NCI-H146 treated with DMSO at 0.1 percent for 48 hours (cell line): ENCODE measurements at regions not wholly inside any gene's neighbourhood (a gene's known extent, or its start where the extent isn't known, plus 50 kb on each side); places are given as distances from the start of the nearest gene placed in this dataset.

Experiments used
- DNase-seq: peaks from one replicate; lab custom pipeline; 2025; ENCODE audit not compliant: unreplicated experiment; lab: John Stamatoyannopoulos, UW

DNA sequence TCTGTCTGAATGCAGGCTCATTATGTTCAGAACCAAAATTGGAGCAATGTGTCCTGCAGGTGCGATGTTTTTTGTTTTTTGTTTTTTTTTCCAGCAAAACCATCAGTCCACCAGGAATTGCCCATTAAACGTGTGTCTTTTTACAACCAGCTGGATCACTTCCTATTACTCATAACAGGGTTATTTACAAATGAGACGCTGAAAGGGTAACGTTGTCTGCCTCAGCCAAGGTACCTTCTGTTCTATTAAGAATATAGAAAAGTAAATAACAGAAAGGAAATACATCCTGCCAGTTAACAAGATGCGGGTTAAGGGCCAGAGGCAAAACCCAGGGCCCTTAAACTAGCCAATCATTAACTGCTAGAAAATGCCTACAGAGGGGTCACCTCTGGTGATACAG lies 590.4 kb downstream of the TBC1D4 start:
- no peak for DNase-seq

DNA sequence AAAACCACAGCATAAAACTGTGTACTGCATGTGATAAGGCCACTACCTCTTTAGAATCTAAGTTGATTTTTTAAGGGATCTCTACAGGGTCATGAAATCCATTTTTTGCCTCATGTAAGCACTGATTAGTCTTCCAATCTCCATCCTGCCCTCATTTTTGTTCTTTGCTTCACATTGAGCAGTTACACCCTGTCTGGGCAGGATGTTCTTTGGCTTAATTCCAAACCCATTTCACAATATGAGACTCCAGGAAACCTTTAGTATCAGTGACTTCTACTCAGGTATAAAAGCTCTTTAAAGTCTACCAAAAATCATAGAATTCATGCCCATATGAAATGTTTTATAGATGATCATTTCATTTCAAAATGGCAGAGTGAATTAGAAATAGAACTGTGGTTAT lies 592.6 kb downstream of the TBC1D4 start:
- no peak for DNase-seq

DNA sequence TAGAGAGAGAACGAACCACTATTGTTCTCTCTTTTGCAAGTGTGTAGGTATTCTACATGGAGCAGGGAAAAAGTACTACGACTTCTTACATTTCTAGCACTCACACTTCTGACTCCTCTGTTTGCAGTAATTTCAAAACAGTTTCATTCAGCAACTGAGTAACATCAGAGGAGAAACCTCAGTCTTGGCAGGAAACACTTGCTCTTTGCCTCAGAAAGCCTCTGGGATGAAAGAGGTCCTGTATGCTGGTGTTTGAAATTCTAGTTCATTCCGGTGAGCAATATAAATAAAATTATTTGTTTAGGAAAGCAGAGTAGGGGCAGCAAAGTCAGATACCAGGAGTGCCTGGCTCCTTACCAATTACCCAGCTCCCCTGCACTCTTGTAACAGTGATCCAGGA lies 595.5 kb downstream of the TBC1D4 start:
- DNase-seq, result no peak

DNA sequence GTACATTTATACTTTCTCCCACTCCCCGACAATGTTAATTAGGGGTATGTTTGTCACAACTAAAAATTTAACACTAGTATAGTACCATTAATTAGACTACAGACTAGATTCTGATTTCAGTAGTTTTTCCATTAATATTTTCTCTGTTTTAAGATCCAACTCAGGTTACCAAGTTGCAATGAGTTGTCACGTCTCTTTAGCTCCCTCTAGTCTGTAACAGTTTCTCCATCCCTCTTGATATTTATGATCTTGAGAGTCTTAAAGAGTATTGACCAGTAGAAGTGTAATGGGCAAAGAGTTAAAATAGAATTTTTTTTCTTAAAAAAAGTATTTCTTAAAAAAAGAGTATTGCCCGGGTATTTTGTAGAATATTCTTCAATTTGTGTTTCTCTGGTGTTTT lies 598.1 kb downstream of the TBC1D4 start:
- no peak for DNase-seq

DNA sequence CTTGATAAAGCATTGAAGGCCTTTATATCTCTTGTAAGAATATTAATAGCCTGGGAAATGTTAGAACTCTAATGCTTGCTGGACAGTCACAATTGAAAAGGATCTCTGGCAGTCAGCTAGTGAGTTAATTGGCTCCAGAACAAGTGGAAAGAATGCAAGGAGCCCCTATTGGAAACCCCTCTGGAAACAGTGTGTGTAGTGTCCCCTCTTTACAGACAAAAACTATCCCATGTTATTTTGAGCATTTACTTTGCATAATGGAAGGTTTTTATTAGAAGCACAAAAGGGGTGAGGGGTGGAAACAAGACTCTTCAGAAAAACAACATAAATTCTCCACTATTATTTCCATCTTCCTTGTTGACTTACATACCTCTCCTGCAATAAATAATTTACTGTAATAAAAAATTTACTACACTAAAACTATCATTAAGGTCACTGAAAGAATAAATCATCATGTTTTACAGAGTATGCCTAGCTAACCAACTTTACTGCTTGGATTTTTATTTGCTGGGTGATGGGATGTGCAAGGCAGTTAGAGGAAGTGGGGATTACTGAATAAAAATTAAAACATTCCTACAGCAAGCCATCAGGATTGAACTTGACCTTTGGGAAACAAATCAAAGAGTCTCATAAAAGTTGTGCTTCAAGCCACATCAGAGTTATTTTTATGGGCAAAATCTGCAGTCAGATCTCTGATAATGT lies 610.4 kb downstream of the TBC1D4 start:
- no peak for DNase-seq

DNA sequence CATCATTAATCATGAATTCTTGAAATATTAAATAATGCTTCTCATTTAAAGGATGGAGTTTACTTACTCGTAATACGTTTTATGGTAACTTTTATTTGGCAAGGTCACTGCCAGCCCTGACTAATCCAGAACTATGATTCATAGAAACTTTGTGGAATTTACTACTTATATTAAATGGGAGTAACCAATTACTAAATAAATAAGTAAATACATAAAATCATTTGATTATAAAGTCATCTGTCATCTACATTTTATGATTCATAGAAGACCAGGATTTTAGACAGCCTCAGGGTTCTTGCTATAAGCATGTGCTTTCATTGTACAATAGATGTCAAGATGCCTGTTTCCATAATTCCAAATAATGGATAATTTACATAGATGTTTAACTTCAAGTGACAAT lies 611.1 kb downstream of the TBC1D4 start:
- no peak for DNase-seq

DNA sequence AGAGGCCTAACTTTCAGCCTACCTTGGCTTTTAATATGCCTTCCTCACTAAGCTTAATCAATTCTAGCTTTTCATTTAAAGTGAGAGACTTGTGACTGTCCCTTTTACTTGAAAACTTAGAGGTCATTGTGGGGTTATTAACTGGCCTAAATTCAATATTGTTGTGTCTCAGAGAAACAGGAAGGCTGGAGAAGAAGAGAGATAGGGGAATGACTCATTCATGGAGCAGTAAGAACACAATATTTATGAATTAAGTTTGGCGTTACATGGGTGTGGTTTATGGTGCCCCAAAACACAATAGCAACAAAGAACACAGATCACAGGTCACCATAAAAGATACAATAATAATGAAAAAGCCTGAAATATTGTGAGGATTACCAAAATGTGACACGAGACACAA lies 612.1 kb downstream of the TBC1D4 start:
- no peak for DNase-seq

DNA sequence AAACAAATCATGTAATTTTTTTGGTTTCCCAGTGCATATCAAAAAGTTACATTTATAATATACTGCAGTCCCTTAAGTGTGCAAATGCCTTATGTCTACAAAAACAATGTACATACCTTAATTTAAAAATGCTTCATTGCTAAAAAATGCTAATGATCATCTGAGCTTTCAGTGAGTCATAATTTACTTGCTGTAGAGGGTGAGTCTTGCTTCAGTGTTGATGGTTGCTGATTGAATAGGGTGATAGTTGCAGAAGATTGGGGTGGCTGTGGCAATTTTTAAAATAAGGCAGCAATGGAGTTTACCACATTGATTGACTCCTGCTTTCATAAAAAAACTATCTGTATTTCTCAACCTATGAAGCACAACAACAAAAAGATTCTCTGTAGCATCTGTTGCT lies 613.9 kb downstream of the TBC1D4 start:
- DNase-seq, result no peak

DNA sequence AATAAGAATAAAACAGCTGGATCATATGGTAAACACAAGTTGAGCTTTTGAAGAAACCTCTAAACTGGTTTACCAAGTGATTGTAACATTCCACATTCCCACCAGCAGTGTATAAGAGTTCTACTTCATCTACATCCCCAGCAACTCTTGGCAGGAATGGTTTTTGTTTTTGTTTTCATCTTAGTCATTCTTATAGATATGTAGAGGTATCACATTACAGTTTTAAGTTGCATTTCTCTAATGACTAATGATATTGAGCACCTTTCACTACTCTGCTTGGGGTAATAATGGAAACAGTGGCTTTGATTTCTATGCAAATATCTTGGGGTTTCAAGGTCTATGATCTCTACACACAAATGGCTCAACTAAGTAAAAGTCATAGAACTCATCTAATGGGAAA lies 614.5 kb downstream of the TBC1D4 start:
- DNase-seq, result no peak

DNA sequence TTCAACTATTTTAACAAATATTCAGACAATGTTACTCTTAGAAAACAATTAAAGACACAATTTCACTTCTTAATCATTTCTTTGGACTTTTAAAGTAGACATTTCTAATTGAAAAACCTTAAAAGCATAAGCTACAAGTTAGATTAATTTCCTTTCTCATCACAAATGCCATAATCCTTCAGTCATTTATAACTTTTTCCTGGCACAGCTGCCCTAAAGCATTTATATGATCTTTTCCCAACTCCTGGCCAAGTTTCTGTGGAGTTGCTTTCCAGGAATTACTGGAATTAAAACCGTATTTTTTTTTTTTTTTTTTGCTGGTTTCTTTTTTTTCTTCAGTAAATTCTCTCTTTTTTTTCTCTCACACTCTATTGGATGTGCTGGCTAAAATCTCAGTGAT lies 615.9 kb downstream of the TBC1D4 start:
- no peak for DNase-seq

DNA sequence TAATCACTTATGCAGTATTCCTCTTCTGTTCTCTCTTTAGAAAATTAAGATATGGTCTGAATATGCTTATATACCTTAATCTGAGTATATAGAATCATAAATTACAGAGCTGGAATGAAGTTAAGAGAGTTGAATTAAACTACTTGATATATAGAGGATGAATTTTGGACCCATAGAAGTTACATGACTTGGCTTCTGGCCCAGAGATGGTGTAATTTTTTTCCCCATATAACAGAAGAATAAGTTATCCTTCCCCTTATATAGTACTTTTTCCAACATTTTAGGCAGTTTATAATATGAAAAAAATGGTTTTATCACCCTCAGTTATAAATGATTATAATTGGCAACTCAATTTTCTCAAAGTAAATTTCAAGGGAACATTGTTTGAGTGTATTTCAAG lies 616.3 kb downstream of the TBC1D4 start:
- no peak for DNase-seq

DNA sequence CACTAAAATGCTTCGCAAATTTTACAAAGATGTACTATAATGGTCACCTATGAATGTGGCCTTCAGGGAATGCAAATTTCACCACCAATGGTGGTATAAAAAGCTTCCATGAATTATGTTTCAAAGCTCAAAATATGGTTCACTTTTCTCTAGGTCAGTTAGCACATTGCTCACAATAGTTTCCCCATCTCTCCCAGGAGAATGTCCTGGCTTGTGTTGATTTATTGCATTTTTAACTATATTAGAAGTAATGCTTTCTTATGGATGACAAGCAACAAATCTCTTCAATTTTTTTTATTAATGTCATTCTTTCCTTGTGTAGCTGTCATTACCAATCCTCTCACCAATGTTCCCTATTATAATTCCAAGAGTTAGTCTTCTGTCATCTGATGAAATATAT lies 621.2 kb downstream of the TBC1D4 start:
- no peak for DNase-seq

DNA sequence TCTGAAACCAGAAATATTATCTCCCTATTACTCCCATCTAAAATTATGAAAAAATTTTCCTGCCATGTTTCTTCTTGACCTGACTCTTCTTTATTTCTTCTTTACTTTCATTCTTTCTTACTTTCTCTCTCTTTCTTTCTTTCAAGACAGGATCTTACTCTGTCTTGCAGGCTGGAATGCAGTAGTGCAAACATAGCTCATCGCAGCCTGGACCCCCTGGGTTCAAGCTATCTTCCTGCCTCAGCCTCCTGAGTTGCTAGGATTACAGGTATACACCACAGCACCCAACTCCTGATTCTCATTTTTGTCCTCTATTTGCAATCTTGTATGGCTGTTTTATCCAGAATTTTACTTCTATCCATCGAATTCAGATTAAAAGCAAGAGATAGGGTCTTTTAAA lies 631.1 kb downstream of the TBC1D4 start:
- DNase-seq, result no peak

DNA sequence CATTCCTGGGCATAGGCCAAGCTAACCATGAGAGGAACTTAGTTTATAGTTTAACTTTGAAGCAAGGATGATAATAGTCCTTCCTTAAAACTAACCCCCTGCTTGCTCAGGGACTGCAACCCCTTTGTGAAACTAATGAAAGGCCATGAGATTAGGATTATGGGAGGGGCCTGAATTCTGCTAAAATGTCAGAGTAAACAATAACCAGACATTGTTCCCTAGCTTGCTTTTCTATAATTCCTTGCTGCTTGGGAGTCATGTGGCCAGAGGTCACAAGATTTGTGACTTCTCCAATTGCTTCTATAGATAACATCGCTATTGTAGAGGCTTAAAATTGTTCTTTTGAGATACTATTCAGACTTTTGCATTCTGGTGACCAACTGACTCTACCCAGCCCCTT lies 634.0 kb downstream of the TBC1D4 start:
- no peak for DNase-seq

DNA sequence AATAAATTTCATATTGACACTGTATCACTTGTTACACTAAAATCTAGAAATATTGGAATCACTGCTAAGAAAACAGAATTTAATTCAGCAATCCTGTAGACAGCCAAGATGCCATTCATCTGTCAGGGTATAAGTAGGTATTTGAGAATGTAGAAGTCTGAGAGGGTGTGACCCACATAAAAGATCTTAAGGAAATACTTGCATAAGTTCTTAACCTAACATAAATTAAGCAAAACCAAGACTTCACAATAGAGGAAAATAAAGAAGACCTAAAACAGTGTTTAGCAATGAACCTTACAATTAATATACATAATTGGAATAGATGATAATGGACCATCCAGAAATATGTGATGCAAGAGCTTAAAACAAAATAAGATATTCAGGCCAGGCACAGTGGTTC lies 636.2 kb downstream of the TBC1D4 start:
- DNase-seq, result no peak

DNA sequence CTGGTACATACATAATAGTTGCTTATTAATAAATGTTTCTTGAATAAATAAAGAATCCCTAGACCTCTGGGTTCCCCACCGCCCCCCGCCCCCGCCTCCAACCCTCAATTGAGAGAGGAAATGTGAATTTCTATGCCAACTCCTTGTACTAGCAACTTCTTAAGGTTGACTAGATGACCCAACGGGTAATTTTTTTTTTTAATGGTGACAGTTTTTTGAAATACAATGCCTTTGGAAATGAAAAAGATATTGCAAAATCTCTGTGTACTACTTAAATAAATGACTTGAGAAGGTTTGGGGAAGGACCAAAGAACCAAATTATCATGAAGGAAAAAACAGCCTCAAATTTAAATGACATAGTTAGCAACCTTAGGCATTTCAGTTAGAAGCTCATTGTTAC lies 640.3 kb downstream of the TBC1D4 start:
- DNase-seq, result no peak

DNA sequence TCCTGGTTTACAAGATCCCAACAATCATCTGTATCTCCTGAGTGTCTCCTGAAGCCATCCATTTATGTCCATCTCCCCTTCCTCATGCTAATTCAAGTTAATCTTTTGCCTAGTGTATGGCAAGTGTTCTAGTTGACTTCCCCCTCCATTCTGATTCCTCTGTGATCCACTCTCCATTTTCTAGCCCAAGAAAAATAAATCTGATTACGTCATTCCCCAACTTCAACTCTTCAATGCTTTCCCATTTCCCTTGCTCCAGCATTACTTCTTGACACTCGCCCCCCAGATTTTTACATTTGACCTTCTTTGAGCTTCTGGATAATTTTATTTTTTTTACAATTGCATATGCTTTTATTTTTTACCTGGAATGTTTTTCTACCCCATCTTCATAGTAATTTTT lies 640.8 kb downstream of the TBC1D4 start:
- no peak for DNase-seq

DNA sequence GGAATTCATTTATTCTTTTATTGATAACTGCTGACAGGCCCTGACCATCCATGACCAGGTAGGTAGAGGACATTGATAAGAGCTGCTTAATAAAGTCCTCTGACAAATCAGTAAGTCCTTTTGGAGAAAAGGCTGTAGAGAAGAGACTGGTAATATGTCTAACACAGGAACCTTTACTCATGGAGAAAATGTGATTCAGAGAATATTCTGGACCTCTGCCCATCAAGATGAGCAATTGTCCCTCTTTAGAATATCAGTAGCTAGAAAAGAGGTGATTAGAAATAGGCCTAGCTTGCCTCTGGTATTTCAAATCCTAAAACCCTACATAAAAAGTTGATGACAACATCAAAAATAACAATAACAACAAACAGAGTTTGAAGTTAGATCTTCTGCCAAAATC lies 642.3 kb downstream of the TBC1D4 start:
- no peak for DNase-seq

DNA sequence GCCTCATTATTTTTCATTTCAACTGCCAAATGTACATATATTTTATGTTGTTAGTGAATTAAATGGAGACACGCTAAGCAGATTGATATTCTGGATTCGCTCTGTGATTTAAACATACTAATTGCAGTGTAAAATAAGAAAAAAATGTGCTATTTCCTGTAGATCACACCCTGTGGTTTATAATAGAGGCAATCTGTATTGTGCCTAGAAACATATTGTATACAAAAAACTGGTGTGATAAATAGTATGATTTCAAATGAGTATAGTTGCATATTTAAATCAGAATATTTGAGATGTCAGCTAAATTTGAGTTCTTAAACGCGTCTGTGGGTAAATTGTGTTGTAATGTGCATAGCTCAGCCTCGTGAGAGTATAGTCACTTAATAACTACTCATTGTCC lies 643.9 kb downstream of the TBC1D4 start:
- DNase-seq, result no peak

DNA sequence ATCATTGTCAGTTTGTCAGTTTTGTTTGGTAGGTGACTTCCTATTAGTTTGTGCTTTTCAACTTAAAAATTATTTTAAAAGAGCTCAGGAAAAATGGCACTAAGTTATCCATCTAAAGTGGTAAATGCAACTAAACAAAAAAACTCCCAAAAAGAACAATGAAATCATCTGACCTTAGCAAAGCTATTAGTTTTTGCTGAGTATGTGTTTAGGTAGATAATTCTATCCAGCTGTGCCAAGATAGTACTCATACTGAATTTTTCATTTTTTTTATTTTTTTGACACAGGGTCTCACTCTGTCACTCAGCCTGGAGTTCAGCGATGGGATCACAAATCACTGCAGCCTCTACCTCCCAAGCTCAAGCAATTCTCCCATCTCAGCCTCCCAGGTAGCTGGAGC lies 645.3 kb downstream of the TBC1D4 start:
- no peak for DNase-seq

DNA sequence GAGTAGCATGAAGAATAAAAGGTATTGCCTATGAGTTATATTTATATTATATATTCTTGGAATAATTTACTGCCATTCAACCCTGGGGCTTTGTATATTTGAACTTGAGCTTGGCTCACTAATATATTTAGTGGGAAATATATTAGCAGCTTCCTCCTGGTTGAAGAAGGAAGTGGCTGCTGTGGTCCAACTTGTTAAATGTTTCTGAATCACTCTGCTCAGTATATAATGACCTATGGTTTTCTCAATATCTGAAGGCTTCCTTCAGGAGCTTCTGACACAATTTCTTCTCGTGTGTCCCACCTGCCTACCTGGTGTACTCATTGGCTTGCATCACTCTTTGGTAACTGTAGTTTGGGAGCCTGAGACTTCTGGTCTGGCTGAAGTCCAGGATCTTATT lies 646.4 kb downstream of the TBC1D4 start:
- DNase-seq, result no peak

DNA sequence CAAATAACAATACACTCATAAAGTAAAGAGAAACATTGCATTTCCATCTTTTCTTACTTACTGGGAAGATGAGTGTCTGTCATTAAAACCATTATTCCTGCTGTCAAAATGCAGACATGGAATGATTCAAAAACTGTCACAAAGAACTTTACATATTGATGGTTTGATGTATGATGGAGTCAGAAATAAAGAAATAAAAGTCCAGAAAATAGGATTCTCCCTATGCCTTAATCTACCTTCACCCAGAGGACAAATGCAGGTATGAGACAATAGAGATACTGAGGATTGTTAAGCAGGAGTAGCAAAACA lies 656.1 kb downstream of the TBC1D4 start:
- no peak for DNase-seq

DNA sequence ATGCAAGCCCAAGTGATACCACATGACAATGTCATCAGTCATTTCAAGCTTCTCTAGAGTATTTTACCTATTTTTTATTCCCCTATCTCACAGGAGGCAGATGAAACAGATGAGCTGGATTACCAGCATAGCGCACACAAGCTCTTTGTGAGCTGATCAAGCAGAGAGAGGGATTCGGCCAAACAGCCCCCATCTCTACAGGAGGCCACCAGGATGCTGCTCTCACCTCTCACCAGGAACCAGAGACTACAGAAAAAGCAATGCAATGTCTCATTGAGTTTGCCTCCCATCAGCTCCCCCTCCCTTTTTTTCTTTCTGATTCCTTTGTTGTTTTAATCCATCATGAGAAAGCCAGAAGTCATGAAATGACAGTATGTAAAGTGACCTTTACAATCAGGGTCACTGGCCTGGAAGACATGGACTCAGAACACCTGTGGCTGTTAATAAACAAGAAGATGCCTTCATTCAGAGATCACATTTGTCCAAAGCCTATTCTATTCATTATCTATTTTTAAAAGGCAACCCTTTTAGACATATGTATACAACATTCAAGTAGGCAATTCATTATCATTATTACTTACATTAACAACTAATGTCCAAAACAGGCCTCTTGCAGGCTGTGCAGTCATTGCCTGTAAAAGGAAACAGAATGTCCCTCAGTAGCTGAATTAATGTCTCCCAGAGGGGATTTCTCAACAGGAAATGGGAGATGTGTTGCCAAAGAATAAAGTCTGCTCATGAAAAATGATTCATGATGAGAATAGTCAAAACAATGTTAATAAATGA lies 656.6 kb downstream of the TBC1D4 start:
- no peak for DNase-seq
